ENCODE measurements at regions not wholly inside any gene's neighbourhood (a gene's known extent, or its start where the extent isn't known, plus 50 kb on each side); places are given as distances from the start of the nearest gene placed in this dataset.

DNA sequence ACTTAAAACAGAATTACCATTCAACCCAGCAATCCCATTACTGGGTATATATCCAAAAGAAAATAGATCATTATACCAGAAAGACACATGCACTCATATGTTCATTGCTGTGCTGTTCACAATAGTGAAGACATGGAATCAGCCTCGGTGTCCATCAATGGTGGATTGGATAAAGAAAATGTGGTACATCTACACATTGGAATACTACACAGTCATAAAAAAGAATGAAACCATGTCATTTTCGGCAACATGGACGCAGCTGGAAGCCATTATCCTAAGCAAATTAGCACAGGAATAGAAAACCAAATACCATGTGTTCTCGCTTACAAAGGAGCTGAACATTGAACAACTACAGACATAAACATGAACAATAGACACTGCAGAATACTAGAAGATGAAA, 244.8 kb upstream of the PROX1 start:
- TF ChIP-seq ERG (CRISPR knock-in tag; IDR thresholded peaks at IDR 0.05) (no peak), JUN (CRISPR knock-in tag; IDR thresholded peaks at IDR 0.05) (no peak), PRDM15 (CRISPR knock-in tag; IDR thresholded peaks at IDR 0.05) (no peak), IRF2 (CRISPR knock-in tag; IDR thresholded peaks at IDR 0.05; ENCODE audit: borderline replicate concordance, low read depth) (no peak), CREM (CRISPR knock-in tag; IDR thresholded peaks at IDR 0.05) (no peak), SMAD3 (CRISPR knock-in tag; IDR thresholded peaks at IDR 0.05; ENCODE audit: borderline replicate concordance) (no peak), CBFB (CRISPR knock-in tag; IDR thresholded peaks at IDR 0.05; ENCODE audit: low read depth) (no peak), NR1H2 (CRISPR knock-in tag; IDR thresholded peaks at IDR 0.05) (no peak), NR2C2 (CRISPR knock-in tag; IDR thresholded peaks at IDR 0.05) (no peak), GABPB1 (CRISPR knock-in tag; IDR thresholded peaks at IDR 0.05) (no peak)
- TF ChIP-seq, protein P1, sequence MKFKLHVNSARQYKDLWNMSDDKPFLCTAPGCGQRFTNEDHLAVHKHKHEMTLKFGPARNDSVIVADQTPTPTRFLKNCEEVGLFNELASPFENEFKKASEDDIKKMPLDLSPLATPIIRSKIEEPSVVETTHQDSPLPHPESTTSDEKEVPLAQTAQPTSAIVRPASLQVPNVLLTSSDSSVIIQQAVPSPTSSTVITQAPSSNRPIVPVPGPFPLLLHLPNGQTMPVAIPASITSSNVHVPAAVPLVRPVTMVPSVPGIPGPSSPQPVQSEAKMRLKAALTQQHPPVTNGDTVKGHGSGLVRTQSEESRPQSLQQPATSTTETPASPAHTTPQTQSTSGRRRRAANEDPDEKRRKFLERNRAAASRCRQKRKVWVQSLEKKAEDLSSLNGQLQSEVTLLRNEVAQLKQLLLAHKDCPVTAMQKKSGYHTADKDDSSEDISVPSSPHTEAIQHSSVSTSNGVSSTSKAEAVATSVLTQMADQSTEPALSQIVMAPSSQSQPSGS (CRISPR knock-in tag; IDR thresholded peaks at IDR 0.05; ENCODE audit: borderline replicate concordance, low read depth): no peak
- H3K4me3 Mint-ChIP-seq: no peak overlapping the region
- ChIA-PET POLR2A (no interaction called here), CTCF (no interaction called here)
- no peaks in the 10 kb centered on the region for H3K27me3 Mint-ChIP-seq (ENCODE audit: low read depth)
- H3K36me3 Mint-ChIP-seq: no peaks in the 10 kb centered on the region; the same call in 1 of the 2 replicates
- H3K4me1 Mint-ChIP-seq: no peaks in the 10 kb centered on the region
- ATAC-seq: no peak
- no peak for DNase-seq (ENCODE audit: low spot score)
- peaks cover 14% of the 10 kb centered on the region for H3K9me3 Mint-ChIP-seq
- no peak overlapping the region for H3K27ac Mint-ChIP-seq

DNA sequence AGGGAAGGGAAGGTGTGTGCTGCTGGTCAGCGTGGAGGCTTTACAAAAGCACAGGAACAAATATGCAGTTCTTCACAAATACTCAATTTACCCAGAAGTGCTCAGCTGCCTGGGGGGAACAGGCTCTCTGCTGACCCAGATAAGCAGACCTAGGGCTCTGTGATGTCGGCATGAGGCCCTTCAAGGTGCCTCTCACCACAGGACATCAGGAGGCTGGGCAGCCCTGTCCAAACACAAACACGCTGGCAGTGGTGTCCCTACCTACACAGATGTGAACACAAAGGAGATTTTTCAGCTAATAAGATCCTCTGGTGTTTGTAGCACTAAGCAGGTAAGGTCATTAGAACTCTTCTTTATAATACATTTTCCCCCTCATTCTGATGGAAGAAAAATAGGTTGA, 243.0 kb upstream of the PROX1 start:
- no peak for ATAC-seq
- H3K9me3 Mint-ChIP-seq: peaks cover 14% of the 10 kb centered on the region
- POLR2A ChIA-PET: no interaction called here
- CTCF ChIA-PET: no interaction called here
- TF ChIP-seq, protein P2, sequence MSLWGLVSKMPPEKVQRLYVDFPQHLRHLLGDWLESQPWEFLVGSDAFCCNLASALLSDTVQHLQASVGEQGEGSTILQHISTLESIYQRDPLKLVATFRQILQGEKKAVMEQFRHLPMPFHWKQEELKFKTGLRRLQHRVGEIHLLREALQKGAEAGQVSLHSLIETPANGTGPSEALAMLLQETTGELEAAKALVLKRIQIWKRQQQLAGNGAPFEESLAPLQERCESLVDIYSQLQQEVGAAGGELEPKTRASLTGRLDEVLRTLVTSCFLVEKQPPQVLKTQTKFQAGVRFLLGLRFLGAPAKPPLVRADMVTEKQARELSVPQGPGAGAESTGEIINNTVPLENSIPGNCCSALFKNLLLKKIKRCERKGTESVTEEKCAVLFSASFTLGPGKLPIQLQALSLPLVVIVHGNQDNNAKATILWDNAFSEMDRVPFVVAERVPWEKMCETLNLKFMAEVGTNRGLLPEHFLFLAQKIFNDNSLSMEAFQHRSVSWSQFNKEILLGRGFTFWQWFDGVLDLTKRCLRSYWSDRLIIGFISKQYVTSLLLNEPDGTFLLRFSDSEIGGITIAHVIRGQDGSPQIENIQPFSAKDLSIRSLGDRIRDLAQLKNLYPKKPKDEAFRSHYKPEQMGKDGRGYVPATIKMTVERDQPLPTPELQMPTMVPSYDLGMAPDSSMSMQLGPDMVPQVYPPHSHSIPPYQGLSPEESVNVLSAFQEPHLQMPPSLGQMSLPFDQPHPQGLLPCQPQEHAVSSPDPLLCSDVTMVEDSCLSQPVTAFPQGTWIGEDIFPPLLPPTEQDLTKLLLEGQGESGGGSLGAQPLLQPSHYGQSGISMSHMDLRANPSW (CRISPR knock-in tag; conservative IDR thresholded peaks at IDR 0.05; ENCODE audit: low read depth): no peak
- TF ChIP-seq MYBL2 (CRISPR knock-in tag; IDR thresholded peaks at IDR 0.05) (no peak), AR (CRISPR knock-in tag; IDR thresholded peaks at IDR 0.05) (no peak), KAT7 (CRISPR knock-in tag; IDR thresholded peaks at IDR 0.05; ENCODE audit: borderline replicate concordance) (no peak), ZNF138 (CRISPR knock-in tag; conservative IDR thresholded peaks at IDR 0.05) (no peak), E2F1 (CRISPR knock-in tag; IDR thresholded peaks at IDR 0.05) (no peak)
- TF ChIP-seq, protein P3, sequence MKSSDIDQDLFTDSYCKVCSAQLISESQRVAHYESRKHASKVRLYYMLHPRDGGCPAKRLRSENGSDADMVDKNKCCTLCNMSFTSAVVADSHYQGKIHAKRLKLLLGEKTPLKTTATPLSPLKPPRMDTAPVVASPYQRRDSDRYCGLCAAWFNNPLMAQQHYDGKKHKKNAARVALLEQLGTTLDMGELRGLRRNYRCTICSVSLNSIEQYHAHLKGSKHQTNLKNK (CRISPR knock-in tag; IDR thresholded peaks at IDR 0.05): no peak
- no peak overlapping the region for H3K27ac Mint-ChIP-seq
- DNase-seq (ENCODE audit: low spot score): no peak
- H3K4me3 Mint-ChIP-seq: no peak overlapping the region
- H3K36me3 Mint-ChIP-seq: no peaks in the 10 kb centered on the region; the same call in 1 of the 2 replicates
- no peaks in the 10 kb centered on the region for H3K4me1 Mint-ChIP-seq
- no peaks in the 10 kb centered on the region for H3K27me3 Mint-ChIP-seq (ENCODE audit: low read depth)
